Endothelial cell (in vitro differentiated cells): ENCODE measurements at regions not wholly inside any gene's neighbourhood (a gene's known extent, or its start where the extent isn't known, plus 50 kb on each side); places are given as distances from the start of the nearest gene placed in this dataset.
"Not testable (repeated sequence)": the region's sequence is repeated elsewhere in the genome, so short reads cannot be mapped to it uniquely, and the experiment has no call there.

Experiments
- DNase-seq: peaks from one replicate; pipeline ENCODE4 v3.0.0; 2021; ENCODE audit warnings: low spot score
- H3K27ac Mint-ChIP-seq: one replicate; pipeline ENCODE4 v1.8.0; 2021; ENCODE audit warnings: mixed read lengths, inconsistent platforms; ENCODE audit not compliant: unreplicated experiment
- H3K27me3 Mint-ChIP-seq: one replicate; pipeline ENCODE4 v1.8.0; 2021; ENCODE audit warnings: mild to moderate bottlenecking, moderate library complexity, mixed read lengths, inconsistent platforms; ENCODE audit not compliant: unreplicated experiment
- H3K36me3 Mint-ChIP-seq: one replicate; pipeline ENCODE4 v1.8.0; 2021; ENCODE audit warnings: mild to moderate bottlenecking, low read depth, mixed read lengths, inconsistent platforms; ENCODE audit not compliant: unreplicated experiment
- H3K4me1 Mint-ChIP-seq: one replicate; pipeline ENCODE4 v1.8.0; 2021; ENCODE audit warnings: mild to moderate bottlenecking, mixed read lengths, inconsistent platforms; ENCODE audit not compliant: unreplicated experiment
- H3K4me3 Mint-ChIP-seq: one replicate; pipeline ENCODE4 v1.8.0; 2021; ENCODE audit warnings: mild to moderate bottlenecking, mixed read lengths, inconsistent platforms; ENCODE audit not compliant: unreplicated experiment
- H3K9me3 Mint-ChIP-seq: one replicate; pipeline ENCODE4 v1.8.0; 2021; ENCODE audit warnings: mixed read lengths, inconsistent platforms; ENCODE audit not compliant: unreplicated experiment
- CTCF ChIP-seq: fragments of 200-600 bp; sonication (generic); IDR thresholded peaks from one replicate; pipeline ENCODE4 v1.5.0; 2021; ENCODE audit warnings: antibody characterized with exemption; ENCODE audit not compliant: unreplicated experiment

GRCh38 chr1:147348592-147348991, 106.1 kb downstream of the CHD1L start:
- H3K9me3 Mint-ChIP-seq, DNase-seq, H3K4me1 Mint-ChIP-seq, H3K27me3 Mint-ChIP-seq, H3K27ac Mint-ChIP-seq, H3K4me3 Mint-ChIP-seq, H3K36me3 Mint-ChIP-seq: not testable (repeated sequence)

GRCh38 chr1:147349533-147349932, 107.0 kb downstream of the CHD1L start:
- H3K4me1 Mint-ChIP-seq = no peaks in the 10 kb centered on the region
- no peak for TF ChIP-seq CTCF
- no peak overlapping the region for H3K4me3 Mint-ChIP-seq
- H3K27ac Mint-ChIP-seq = no peak overlapping the region
- H3K9me3 Mint-ChIP-seq = no peaks in the 10 kb centered on the region
- DNase-seq = no peak
- H3K36me3 Mint-ChIP-seq = no peaks in the 10 kb centered on the region
- peaks cover 2% of the 10 kb centered on the region for H3K27me3 Mint-ChIP-seq

GRCh38 chr1:147351140-147351835, 108.8 kb downstream of the CHD1L start:
- no peak overlapping the region for H3K4me3 Mint-ChIP-seq
- DNase-seq = no peak
- TF ChIP-seq CTCF = no peak
- no peaks in the 10 kb centered on the region for H3K4me1 Mint-ChIP-seq
- H3K27ac Mint-ChIP-seq = no peak overlapping the region
- H3K27me3 Mint-ChIP-seq = no peaks in the 10 kb centered on the region
- H3K36me3 Mint-ChIP-seq = no peaks in the 10 kb centered on the region
- H3K9me3 Mint-ChIP-seq = no peaks in the 10 kb centered on the region

GRCh38 chr1:147377263-147378246, 135.1 kb downstream of the CHD1L start:
- Mint-ChIP-seq H3K9me3 (no peaks in the 10 kb centered on the region), H3K36me3 (no peaks in the 10 kb centered on the region), H3K4me1 (peaks cover 7% of the 10 kb centered on the region), H3K27ac (peak overlapping the region; percentile 88), H3K4me3 (no peak overlapping the region), H3K27me3 (no peaks in the 10 kb centered on the region)
- TF ChIP-seq CTCF = no peak
- DNase-seq = no peak

- H3K27me3 Mint-ChIP-seq = peaks cover 1% of the 10 kb centered on the region
- H3K4me1 Mint-ChIP-seq = peaks cover 7% of the 10 kb centered on the region
- no peak overlapping the region for H3K4me3 Mint-ChIP-seq
- H3K36me3 Mint-ChIP-seq = no peaks in the 10 kb centered on the region
- TF ChIP-seq CTCF = no peak
- no peak for DNase-seq
- H3K27ac Mint-ChIP-seq = no peak overlapping the region
- no peaks in the 10 kb centered on the region for H3K9me3 Mint-ChIP-seq
Observed at GRCh38 chr1:147379889-147380288, 137.4 kb downstream of the CHD1L start.
